Neural cell (in vitro differentiated cells): ENCODE measurements at regions not wholly inside any gene's neighbourhood (a gene's known extent, or its start where the extent isn't known, plus 50 kb on each side); places are given as distances from the start of the nearest gene placed in this dataset.

Experiments used
- EZH2 ChIP-seq: fragments of 200-600, 300-800 bp; shearing (Covaris generic), sonication (generic); IDR thresholded peaks from 2 replicates; pipeline ENCODE4 v1.6.1; 2014; ENCODE audit warnings: antibody characterized with exemption, low read length, borderline replicate concordance, mild to moderate bottlenecking; ENCODE audit not compliant: insufficient read depth, poor library complexity, severe bottlenecking
- POLR2AphosphoS5 ChIP-seq: IDR thresholded peaks from 2 replicates; pipeline ENCODE4 v1.6.1; 2012
- TAF1 ChIP-seq: IDR thresholded peaks from 2 replicates; pipeline ENCODE4 v1.6.1; 2012; ENCODE audit warnings: low read depth
- TF ChIP-seq, protein P1 (sequence below): fragments of 450-650 bp; IDR thresholded peaks from 2 replicates; pipeline ENCODE4 v1.5.1; 2014; ENCODE audit warnings: antibody characterized with exemption, mild to moderate bottlenecking, moderate library complexity; ENCODE audit not compliant: poor library complexity, severe bottlenecking
- TF ChIP-seq, protein P2 (sequence below): IDR thresholded peaks from 2 replicates; pipeline ENCODE4 v1.6.1; 2012; ENCODE audit warnings: borderline replicate concordance

DNA sequence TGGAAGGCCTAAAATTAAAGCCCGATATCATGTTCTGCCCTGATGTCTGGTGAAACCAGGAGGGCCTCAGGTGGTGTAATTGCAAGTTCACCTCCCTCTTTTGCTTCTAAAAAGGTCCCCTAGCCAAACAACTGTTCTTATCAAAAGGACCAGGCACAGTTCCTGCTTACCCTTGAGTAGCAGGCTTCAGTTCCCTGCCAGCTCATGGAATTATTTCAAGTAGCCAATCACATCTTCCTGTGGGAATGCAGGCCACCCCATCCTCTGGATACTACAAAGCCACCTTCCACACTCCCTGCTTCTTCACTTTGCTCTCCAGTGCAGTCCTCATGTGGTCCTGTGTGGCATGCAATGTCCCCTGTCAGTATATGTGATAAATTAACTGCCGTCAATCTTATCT, 97.7 kb upstream of the GALNT17 start:
- TF ChIP-seq, protein P1, sequence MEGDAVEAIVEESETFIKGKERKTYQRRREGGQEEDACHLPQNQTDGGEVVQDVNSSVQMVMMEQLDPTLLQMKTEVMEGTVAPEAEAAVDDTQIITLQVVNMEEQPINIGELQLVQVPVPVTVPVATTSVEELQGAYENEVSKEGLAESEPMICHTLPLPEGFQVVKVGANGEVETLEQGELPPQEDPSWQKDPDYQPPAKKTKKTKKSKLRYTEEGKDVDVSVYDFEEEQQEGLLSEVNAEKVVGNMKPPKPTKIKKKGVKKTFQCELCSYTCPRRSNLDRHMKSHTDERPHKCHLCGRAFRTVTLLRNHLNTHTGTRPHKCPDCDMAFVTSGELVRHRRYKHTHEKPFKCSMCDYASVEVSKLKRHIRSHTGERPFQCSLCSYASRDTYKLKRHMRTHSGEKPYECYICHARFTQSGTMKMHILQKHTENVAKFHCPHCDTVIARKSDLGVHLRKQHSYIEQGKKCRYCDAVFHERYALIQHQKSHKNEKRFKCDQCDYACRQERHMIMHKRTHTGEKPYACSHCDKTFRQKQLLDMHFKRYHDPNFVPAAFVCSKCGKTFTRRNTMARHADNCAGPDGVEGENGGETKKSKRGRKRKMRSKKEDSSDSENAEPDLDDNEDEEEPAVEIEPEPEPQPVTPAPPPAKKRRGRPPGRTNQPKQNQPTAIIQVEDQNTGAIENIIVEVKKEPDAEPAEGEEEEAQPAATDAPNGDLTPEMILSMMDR = no peak
- TF ChIP-seq POLR2AphosphoS5 (no peak), TAF1 (no peak), EZH2 (no peak)
- TF ChIP-seq, protein P2, sequence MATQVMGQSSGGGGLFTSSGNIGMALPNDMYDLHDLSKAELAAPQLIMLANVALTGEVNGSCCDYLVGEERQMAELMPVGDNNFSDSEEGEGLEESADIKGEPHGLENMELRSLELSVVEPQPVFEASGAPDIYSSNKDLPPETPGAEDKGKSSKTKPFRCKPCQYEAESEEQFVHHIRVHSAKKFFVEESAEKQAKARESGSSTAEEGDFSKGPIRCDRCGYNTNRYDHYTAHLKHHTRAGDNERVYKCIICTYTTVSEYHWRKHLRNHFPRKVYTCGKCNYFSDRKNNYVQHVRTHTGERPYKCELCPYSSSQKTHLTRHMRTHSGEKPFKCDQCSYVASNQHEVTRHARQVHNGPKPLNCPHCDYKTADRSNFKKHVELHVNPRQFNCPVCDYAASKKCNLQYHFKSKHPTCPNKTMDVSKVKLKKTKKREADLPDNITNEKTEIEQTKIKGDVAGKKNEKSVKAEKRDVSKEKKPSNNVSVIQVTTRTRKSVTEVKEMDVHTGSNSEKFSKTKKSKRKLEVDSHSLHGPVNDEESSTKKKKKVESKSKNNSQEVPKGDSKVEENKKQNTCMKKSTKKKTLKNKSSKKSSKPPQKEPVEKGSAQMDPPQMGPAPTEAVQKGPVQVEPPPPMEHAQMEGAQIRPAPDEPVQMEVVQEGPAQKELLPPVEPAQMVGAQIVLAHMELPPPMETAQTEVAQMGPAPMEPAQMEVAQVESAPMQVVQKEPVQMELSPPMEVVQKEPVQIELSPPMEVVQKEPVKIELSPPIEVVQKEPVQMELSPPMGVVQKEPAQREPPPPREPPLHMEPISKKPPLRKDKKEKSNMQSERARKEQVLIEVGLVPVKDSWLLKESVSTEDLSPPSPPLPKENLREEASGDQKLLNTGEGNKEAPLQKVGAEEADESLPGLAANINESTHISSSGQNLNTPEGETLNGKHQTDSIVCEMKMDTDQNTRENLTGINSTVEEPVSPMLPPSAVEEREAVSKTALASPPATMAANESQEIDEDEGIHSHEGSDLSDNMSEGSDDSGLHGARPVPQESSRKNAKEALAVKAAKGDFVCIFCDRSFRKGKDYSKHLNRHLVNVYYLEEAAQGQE = no peak
